HG02870 (cell line): ENCODE measurements at regions not wholly inside any gene's neighbourhood (a gene's known extent, or its start where the extent isn't known, plus 50 kb on each side); places are given as distances from the start of the nearest gene placed in this dataset.
"Not testable (repeated sequence)": the region's sequence is repeated elsewhere in the genome, so short reads cannot be mapped to it uniquely, and the experiment has no call there.

Experiments used
- ATAC-seq: cut with Tn5 transposase; IDR thresholded peaks from one replicate; pipeline ENCODE4 v1.9.1; 2021; ENCODE audit warnings: mild to moderate bottlenecking, moderate library complexity; ENCODE audit not compliant: unreplicated experiment

GRCh38 chr17:72385475-72385874 is 264.7 kb downstream of the SOX9 start:
- no peak for ATAC-seq

GRCh38 chr17:72386173-72386572 is 265.4 kb downstream of the SOX9 start:
- not testable (repeated sequence) for ATAC-seq

DNA sequence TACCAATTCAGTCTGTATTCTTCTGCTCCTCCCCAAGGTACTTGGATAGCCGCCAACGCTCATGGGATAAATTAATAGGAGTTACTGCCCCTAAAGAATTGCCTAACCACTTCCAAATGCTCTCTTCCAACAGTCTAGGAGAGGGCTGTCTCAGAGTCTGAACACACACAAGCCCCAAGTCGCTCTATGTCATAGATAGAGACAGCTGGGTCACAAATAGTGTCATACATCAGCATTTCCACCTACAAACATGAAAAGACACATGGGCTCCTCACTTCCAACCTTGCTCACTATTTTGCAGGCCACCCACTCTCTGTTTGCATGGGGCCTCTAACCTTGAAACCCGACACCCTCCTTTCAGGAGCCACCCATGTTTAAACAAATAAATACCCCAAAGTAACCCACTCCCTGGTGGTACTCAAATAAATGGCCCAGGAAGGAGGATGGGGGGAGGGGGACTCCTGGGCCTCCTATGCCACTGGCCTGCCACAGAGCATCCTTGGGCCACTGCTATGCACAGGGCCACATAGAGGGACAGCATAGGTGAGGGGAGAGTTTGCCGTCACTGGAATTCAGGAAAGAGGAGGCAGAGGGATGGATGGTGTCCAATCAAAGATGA is 265.9 kb downstream of the SOX9 start:
- no peak for ATAC-seq

DNA sequence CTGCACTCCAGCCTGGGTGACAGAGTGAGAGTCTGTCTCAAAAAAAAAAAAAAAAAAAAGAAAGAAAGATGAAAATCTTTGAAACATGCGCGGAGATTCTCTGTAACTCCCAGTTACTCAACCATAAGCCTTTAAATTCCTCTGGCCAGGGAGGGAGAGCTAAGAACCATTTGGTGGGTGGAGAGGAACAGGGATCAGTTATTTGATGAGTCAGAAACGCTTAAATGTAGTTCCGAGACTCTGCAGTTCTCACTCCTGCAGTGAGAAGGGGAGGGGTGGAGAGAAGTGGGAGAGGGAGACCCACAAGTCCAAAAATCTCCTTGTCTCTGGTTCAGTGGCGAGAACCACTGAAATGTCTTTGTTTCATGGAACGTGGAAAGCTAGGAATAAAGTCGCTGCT is 266.7 kb downstream of the SOX9 start:
- ATAC-seq = no peak

- no peak for ATAC-seq
Observed at GRCh38 chr17:72387969-72388368, 267.1 kb downstream of the SOX9 start.

GRCh38 chr17:72388765-72389473 is 268.1 kb downstream of the SOX9 start:
- no peak for ATAC-seq

- ATAC-seq = no peak
Observed at GRCh38 chr17:72390675-72391508, 270.1 kb downstream of the SOX9 start.

DNA sequence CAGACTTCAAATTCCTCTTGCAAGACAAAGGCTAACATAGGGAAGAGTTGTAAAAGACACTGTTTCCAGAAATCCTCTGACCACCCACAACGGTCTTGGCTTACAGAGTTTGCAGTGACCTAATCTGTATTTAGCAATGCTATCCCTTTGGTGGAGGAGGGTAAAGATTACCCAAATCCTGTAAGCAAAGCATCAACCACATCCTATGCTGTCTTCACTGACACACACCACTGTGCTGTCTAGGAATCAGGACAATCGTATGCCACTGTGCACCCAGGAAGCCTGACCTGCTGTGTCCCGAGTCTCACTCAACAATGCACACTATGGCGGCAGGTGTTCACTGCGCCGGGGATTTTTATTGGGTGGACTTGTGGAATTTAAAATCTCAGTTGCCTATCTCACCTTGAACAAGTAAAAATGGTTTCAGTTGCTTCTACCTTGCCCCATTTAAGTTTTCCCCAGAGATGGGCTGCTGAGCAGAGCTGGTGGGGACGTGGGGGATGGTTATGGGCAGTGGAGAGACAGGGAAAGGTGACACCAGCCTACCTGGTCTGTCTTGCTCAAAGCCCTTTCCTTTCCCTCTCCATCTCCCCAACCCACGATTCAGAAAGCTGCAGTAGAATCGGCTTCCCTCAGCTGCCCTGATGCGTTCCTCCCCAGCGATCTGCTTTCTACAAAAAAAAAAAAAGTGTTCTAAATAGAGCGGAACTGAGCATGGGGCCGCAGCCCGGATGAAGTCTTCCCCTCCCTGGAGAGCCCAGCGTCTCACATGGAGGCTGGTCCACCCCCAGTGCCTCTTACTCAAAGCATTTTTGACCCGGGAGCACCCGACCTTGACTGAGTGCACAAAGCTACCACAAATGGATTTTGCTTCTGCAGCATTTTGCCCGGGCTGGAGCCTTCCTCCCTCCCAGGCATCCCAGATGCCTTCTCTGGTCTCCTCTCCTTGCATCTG is 271.5 kb downstream of the SOX9 start:
- no peak for ATAC-seq

GRCh38 chr17:72393553-72393952 is 272.7 kb downstream of the SOX9 start:
- ATAC-seq = no peak

DNA sequence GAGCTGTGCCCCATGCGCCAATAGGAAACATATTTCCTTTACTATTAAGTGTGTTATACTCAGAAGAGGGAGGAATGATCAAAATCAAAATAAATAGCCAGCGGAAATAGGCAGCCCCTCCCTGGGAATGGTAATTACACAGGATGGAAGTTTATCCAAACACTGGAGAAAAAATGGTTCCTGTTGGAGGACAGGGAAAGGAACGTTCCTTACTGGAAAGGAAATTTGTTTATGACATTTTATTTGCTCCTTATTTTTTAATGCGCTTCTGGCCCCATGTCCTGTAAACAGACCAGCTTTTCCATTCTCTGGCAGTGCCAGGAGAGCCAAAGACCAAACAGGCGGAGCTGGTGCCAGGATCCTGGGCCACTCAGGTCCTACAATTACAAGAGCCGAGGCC is 273.7 kb downstream of the SOX9 start:
- no peak for ATAC-seq

- ATAC-seq = no peak
Observed at GRCh38 chr17:72396121-72396520, 275.3 kb downstream of the SOX9 start.

DNA sequence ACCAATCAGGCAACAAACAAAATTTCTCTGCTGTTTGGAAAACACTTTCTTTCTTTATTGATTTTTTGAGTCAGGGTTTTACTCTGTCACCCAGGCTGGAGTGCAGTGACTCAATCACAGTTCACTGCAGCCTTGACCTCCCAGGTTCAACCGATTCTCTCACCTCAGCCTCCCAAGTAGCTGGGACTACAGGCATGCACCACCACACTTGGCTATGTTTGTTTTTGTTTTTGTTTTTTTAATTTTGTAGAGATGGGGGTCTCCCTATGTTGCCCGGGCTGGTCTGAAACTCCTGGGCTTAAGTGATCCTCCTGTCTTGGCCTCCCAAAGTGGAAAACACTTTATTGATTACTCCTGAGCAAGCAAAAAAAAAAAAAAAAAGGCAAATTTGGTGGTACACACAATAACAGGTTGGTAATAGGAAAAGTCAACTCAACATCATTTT is 276.4 kb downstream of the SOX9 start:
- ATAC-seq = no peak

GRCh38 chr17:72397687-72398086 is 276.9 kb downstream of the SOX9 start:
- ATAC-seq = no peak

- ATAC-seq = no peak
Observed at GRCh38 chr17:72399023-72399607, 278.3 kb downstream of the SOX9 start.

DNA sequence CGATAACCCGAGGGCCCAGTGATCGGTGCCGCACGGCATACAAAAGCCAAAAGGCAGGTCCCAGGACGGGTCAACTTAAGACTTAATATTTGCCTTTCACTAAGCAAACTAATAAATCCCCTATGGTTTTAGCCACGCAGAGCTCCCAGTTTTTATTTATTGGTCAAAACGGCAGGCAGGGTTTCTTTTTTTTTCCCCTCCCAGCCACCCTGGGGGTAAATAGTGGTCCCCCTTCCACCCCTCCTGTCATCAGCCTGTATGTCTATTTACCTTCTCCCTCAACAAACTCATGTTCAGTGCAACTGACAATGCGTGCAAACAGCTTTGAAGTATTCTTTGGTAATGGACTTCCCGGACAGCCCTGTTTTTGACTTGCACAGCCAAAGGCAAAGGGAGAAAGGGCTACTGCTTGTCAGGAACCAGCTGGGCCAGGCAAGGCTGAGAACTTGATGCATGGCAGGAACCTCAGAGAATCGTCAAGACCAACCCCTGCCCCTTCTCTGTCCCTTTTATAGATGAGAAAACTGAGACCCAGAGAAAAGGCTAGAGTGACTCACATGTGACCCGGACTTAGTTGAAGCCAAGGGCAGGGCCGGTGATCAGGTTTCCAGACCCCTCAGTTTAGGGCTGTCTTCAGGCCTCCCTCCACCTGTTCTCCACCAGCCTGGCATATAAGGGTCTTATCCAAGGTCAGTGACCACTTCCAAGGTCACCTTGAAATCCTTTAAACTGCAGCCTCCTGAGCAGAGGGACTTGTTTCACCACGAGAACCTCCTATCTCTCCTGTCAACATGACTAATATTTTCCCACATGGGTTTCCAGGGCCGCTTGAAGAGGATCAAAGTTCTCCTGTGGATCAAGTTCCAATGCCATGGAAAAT is 279.0 kb downstream of the SOX9 start:
- ATAC-seq = no peak

DNA sequence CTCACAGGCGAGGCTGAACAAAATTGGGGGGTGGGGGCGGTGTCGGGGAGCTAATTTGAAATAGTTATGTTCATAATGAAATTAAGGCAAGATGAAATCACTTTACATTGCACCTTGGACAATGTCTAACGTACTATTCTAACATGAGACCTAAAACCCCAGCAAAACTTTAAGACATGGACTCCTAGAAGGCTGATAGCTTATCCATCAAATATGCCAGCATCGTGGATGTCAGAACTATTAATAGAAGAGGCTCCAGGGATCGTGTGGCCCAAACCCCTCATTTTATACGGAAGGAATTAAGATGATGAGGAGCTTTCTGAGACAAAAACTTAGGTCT is 279.6 kb downstream of the SOX9 start:
- ATAC-seq = no peak

DNA sequence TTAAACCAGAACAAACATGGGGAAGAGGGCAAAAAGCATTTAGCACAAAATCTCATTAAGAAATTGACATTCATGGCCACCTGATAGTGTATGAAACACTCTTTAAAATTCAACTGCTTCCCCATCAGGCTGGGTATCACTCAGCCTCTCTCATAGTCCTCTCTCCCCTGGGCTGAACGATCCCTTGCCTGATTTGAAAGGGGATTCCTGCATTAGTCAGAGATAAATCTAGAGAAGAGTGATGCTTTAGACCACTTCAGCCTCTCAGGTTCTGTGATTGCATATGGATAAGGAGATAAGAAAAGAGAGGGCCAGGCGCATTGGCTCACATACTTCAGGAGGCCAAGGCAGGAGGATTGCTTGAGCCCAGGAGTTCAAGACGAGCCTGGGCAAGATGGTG is 280.0 kb downstream of the SOX9 start:
- ATAC-seq = no peak

- ATAC-seq = no peak
Observed at GRCh38 chr17:72401883-72402726, 281.3 kb downstream of the SOX9 start.
